ENCODE measurements at regions not wholly inside any gene's neighbourhood (a gene's known extent, or its start where the extent isn't known, plus 50 kb on each side); places are given as distances from the start of the nearest gene placed in this dataset.

DNA sequence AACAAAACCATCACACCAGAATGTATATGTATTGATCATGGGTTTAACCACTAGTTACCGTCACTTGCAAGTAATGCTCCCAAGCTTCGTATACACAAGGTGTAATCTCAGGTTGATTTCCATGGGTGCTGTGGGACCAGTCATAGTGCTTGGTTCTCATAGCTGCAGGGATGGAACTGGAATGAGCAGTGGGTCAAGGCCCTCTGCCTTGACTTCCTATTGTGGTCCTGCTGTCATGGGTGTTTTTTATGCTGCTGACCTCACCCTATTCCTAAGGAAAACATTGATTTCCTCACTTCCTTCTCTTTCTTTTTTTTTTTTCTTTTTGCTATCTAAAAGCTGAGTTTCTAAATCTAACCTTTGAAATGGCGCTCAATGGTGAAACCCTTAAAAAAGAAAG, 325.6 kb upstream of the RASGRP1 start:
- TF ChIP-seq ZFP3 (CRISPR knock-in tag; IDR thresholded peaks at IDR 0.05), result no peak
- TF ChIP-seq ISL1 (CRISPR knock-in tag; IDR thresholded peaks at IDR 0.05), result no peak
- no peak for TF ChIP-seq PPARA (CRISPR knock-in tag; IDR thresholded peaks at IDR 0.05; ENCODE audit: borderline replicate concordance)
- TF ChIP-seq, protein P1, sequence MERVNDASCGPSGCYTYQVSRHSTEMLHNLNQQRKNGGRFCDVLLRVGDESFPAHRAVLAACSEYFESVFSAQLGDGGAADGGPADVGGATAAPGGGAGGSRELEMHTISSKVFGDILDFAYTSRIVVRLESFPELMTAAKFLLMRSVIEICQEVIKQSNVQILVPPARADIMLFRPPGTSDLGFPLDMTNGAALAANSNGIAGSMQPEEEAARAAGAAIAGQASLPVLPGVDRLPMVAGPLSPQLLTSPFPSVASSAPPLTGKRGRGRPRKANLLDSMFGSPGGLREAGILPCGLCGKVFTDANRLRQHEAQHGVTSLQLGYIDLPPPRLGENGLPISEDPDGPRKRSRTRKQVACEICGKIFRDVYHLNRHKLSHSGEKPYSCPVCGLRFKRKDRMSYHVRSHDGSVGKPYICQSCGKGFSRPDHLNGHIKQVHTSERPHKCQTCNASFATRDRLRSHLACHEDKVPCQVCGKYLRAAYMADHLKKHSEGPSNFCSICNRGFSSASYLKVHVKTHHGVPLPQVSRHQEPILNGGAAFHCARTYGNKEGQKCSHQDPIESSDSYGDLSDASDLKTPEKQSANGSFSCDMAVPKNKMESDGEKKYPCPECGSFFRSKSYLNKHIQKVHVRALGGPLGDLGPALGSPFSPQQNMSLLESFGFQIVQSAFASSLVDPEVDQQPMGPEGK (CRISPR knock-in tag; IDR thresholded peaks at IDR 0.05; ENCODE audit: borderline replicate concordance), result no peak
